ENCODE measurements at regions not wholly inside any gene's neighbourhood (a gene's known extent, or its start where the extent isn't known, plus 50 kb on each side); places are given as distances from the start of the nearest gene placed in this dataset.
"Not testable (repeated sequence)": the region's sequence is repeated elsewhere in the genome, so short reads cannot be mapped to it uniquely, and the experiment has no call there.

GRCh38 chr13:33682020-33682564, 135.9 kb upstream of the RFC3 start:
- Histone ChIP-seq H4K5ac (ENCODE audit: insufficient read length, low read depth, low read length) (no peak overlapping the region), H2BK15ac (ENCODE audit: low read depth, low read length) (no peak overlapping the region), H3T11ph (ENCODE audit: low read length) (no peak overlapping the region), H2AFZ (ENCODE audit: low read length) (no peak overlapping the region), H3K27me3 (ENCODE audit: insufficient read depth, low read length) (no peaks in the 10 kb centered on the region), H3K23me2 (ENCODE audit: insufficient read length, low read depth, low read length, poor library complexity, severe bottlenecking) (no peaks in the 10 kb centered on the region), H2BK12ac (ENCODE audit: insufficient read length, low read depth, low read length) (no peak overlapping the region), H3K4ac (ENCODE audit: low read depth, low read length) (no peak overlapping the region), H3K79me1 (ENCODE audit: insufficient read depth, low read depth, low read length, poor library complexity, severe bottlenecking) (no peaks in the 10 kb centered on the region), H4K20me1 (ENCODE audit: control insufficient read depth, insufficient read depth, insufficient read length) (no peaks in the 10 kb centered on the region), H3K56ac (ENCODE audit: insufficient read length, low read depth, low read length) (no peak overlapping the region), H3K9ac (ENCODE audit: extremely low read depth, insufficient read length, low read length) (no peak overlapping the region), H4K8ac (replicated peaks; ENCODE audit: insufficient read length, low read depth, low read length) (no peak overlapping the region), H3K23ac (ENCODE audit: insufficient read length, low read depth, low read length) (no peak overlapping the region), H4K91ac (ENCODE audit: insufficient read length, low read depth, low read length) (no peak overlapping the region), H2BK5ac (ENCODE audit: insufficient read length, low read length) (no peak overlapping the region), H3K27ac (ENCODE audit: insufficient read length, low read depth, low read length) (no peak overlapping the region), H3K79me2 (ENCODE audit: insufficient read depth, low read length) (no peaks in the 10 kb centered on the region), H3K4me2 (ENCODE audit: insufficient read depth, insufficient read length, low read length) (no peak overlapping the region), H2BK20ac (ENCODE audit: low read depth, low read length, poor library complexity, severe bottlenecking) (no peak overlapping the region), H3K9me3 (ENCODE audit: control insufficient read depth, low read depth, low read length) (no peaks in the 10 kb centered on the region), H2AK5ac (ENCODE audit: insufficient read length, low read length) (no peak overlapping the region), H3K4me1 (ENCODE audit: insufficient read depth, low read length) (no peaks in the 10 kb centered on the region), H3K14ac (ENCODE audit: insufficient read depth, low read length) (no peak overlapping the region), H2BK120ac (ENCODE audit: low read depth, low read length, poor library complexity, severe bottlenecking) (no peak overlapping the region), H3K18ac (ENCODE audit: insufficient read length, low read depth, low read length) (no peak overlapping the region)
- H3K27ac Mint-ChIP-seq: no peak overlapping the region
- peaks cover 5 to 10% of the 10 kb centered on the region in 2 experiments for H3K4me1 Mint-ChIP-seq
- peaks cover 15 to 19% (median 19%) of the 10 kb centered on the region in 3 experiments for H3K36me3 Mint-ChIP-seq (ENCODE audit: insufficient read depth in 1 of 3, low read depth in 3 of 3)
- H3K9me3 Mint-ChIP-seq: peaks cover 28 to 35% of the 10 kb centered on the region in 2 experiments
- H3K27me3 Mint-ChIP-seq (ENCODE audit: low read depth): no peaks in the 10 kb centered on the region; the same call in 1 of the 2 replicates
- no peak for DNase-seq
- TF ChIP-seq, protein P1, sequence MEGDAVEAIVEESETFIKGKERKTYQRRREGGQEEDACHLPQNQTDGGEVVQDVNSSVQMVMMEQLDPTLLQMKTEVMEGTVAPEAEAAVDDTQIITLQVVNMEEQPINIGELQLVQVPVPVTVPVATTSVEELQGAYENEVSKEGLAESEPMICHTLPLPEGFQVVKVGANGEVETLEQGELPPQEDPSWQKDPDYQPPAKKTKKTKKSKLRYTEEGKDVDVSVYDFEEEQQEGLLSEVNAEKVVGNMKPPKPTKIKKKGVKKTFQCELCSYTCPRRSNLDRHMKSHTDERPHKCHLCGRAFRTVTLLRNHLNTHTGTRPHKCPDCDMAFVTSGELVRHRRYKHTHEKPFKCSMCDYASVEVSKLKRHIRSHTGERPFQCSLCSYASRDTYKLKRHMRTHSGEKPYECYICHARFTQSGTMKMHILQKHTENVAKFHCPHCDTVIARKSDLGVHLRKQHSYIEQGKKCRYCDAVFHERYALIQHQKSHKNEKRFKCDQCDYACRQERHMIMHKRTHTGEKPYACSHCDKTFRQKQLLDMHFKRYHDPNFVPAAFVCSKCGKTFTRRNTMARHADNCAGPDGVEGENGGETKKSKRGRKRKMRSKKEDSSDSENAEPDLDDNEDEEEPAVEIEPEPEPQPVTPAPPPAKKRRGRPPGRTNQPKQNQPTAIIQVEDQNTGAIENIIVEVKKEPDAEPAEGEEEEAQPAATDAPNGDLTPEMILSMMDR (conservative IDR thresholded peaks at IDR 0.05): no peak
- WGBS (ENCODE audit: extremely low coverage, insufficient read length, low lambda C conversion rate): no CpG with 5 or more reads among the region's 35 CpGs
- H3K4me3 Mint-ChIP-seq: no peak overlapping the region

- not testable (repeated sequence) for H3K27ac Mint-ChIP-seq; H3K23ac ChIP-seq (ENCODE audit: insufficient read length, low read depth, low read length); H3K56ac ChIP-seq (ENCODE audit: insufficient read length, low read depth, low read length); H3K79me2 ChIP-seq (ENCODE audit: insufficient read depth, low read length); H4K8ac ChIP-seq (replicated peaks; ENCODE audit: insufficient read length, low read depth, low read length); H3K9me3 ChIP-seq (ENCODE audit: control insufficient read depth, low read depth, low read length); H2BK120ac ChIP-seq (ENCODE audit: low read depth, low read length, poor library complexity, severe bottlenecking); H2BK12ac ChIP-seq (ENCODE audit: insufficient read length, low read depth, low read length); H2BK5ac ChIP-seq (ENCODE audit: insufficient read length, low read length); H3K27me3 ChIP-seq (ENCODE audit: insufficient read depth, low read length); H3K4ac ChIP-seq (ENCODE audit: low read depth, low read length); H2BK15ac ChIP-seq (ENCODE audit: low read depth, low read length); H2AK5ac ChIP-seq (ENCODE audit: insufficient read length, low read length); H4K5ac ChIP-seq (ENCODE audit: insufficient read length, low read depth, low read length); H3T11ph ChIP-seq (ENCODE audit: low read length); H4K20me1 ChIP-seq (ENCODE audit: control insufficient read depth, insufficient read depth, insufficient read length); H3K4me1 Mint-ChIP-seq; H3K4me2 ChIP-seq (ENCODE audit: insufficient read depth, insufficient read length, low read length); H4K91ac ChIP-seq (ENCODE audit: insufficient read length, low read depth, low read length); H3K9ac ChIP-seq (ENCODE audit: extremely low read depth, insufficient read length, low read length); H3K4me1 ChIP-seq (ENCODE audit: insufficient read depth, low read length); H3K23me2 ChIP-seq (ENCODE audit: insufficient read length, low read depth, low read length, poor library complexity, severe bottlenecking); H2AFZ ChIP-seq (ENCODE audit: low read length); H3K27ac ChIP-seq (ENCODE audit: insufficient read length, low read depth, low read length); H3K27me3 Mint-ChIP-seq (ENCODE audit: low read depth); H3K14ac ChIP-seq (ENCODE audit: insufficient read depth, low read length); H3K18ac ChIP-seq (ENCODE audit: insufficient read length, low read depth, low read length); H3K4me3 Mint-ChIP-seq; H3K79me1 ChIP-seq (ENCODE audit: insufficient read depth, low read depth, low read length, poor library complexity, severe bottlenecking); H2BK20ac ChIP-seq (ENCODE audit: low read depth, low read length, poor library complexity, severe bottlenecking); DNase-seq
- WGBS (ENCODE audit: extremely low coverage, insufficient read length, low lambda C conversion rate): no CpG with 5 or more reads among the region's 5 CpGs
- Mint-ChIP-seq H3K9me3 (peaks cover 28 to 39% of the 10 kb centered on the region in 2 experiments), H3K36me3 (ENCODE audit: insufficient read depth in 1 of 3, low read depth in 3 of 3) (peaks cover 18 to 22% (median 22%) of the 10 kb centered on the region in 3 experiments)
Measured at GRCh38 chr13:33682646-33683045, 135.3 kb upstream of the RFC3 start.
